ENCODE measurements at regions not wholly inside any gene's neighbourhood (a gene's known extent, or its start where the extent isn't known, plus 50 kb on each side); places are given as distances from the start of the nearest gene placed in this dataset.
"Not testable (repeated sequence)": the region's sequence is repeated elsewhere in the genome, so short reads cannot be mapped to it uniquely, and the experiment has no call there.

DNA sequence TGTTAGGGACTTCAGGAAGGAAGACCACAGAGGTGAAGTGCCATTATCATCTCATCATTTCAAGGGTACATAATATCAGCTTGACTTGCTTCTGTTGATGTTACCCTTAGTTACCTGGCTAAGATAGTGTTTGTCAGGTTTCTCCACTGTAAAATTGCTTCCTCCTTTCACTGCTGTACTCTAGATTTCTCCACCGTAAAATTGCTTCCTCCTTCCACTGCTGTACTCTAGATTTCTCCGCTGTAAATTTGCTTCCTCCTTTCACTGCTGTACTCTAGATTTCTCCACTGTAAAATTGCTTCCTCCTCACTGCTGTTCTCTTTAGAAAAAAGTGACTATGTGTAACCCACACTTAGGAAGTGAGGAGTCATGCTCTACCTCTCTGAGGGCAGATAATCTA lies 1460.3 kb downstream of the SUCLG1 start:
- Histone ChIP-seq H3K9me3 (ENCODE audit: control insufficient read depth in 1 of 2, low read length in 2 of 2) (no peaks in the 10 kb centered on the region), H3K9ac (ENCODE audit: low read depth in 1 of 2, low read length in 2 of 2) (no peak overlapping the region), H3K27ac (ENCODE audit: low read depth, low read length) (no peak overlapping the region), H3K4me1 (ENCODE audit: control insufficient read depth in 1 of 2, insufficient read depth in 2 of 2, low read length in 2 of 2) (no peaks in the 10 kb centered on the region), H3K27me3 (ENCODE audit: control insufficient read depth in 1 of 2, insufficient read depth in 2 of 2, low read length in 2 of 2) (no peaks in the 10 kb centered on the region), H3K4me3 (ENCODE audit: low read depth in 1 of 2, low read length in 2 of 2) (no peak overlapping the region), H3K36me3 (ENCODE audit: control insufficient read depth in 1 of 2, insufficient read depth in 2 of 2, low read length in 2 of 2) (no peaks in the 10 kb centered on the region)

DNA sequence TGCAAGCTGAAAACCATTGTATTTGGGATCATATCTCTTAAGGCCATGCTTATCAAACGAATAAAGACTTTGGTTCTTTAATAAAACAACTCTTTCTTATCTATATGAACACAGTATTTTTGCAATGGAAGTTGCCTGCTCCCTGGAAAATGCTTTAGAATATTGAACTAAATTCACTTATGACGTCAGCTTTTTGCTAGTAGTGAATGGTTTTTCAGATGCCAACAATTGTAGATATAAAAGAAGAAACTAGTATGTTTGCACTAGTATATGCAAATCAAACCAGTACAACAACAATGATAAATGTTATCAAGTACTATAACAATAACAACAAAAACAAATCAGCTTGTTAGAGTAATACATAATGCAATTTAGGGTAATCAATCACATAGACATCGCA lies 1462.9 kb downstream of the SUCLG1 start:
- no peaks in the 10 kb centered on the region for H3K27me3 ChIP-seq (ENCODE audit: control insufficient read depth in 1 of 2, insufficient read depth in 2 of 2, low read length in 2 of 2)

DNA sequence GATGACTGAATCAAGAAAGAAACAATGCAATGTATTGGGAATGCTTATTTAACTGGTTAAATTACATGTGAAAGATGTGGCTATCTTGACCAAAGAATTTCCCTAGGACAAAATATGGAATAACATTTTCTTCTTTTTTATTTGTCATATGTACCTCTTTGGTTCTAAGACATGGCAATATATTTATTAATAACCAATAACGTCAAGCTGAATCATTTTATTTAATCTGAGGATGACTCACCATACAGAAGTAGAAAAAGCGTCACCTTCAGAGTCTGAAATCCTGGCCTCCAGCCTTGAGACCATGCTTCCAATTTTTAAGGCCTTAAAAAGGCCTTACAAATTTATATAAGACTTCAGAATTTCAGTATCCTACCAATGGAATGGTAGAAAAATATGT lies 1464.9 kb downstream of the SUCLG1 start:
- Histone ChIP-seq H3K9ac (ENCODE audit: low read depth in 1 of 2, low read length in 2 of 2) (no peak overlapping the region), H3K27me3 (ENCODE audit: control insufficient read depth in 1 of 2, insufficient read depth in 2 of 2, low read length in 2 of 2) (no peaks in the 10 kb centered on the region), H3K36me3 (ENCODE audit: control insufficient read depth in 1 of 2, insufficient read depth in 2 of 2, low read length in 2 of 2) (no peaks in the 10 kb centered on the region), H3K9me3 (ENCODE audit: control insufficient read depth in 1 of 2, low read length in 2 of 2) (no peaks in the 10 kb centered on the region), H3K27ac (ENCODE audit: low read depth, low read length) (no peak overlapping the region), H3K4me1 (ENCODE audit: control insufficient read depth in 1 of 2, insufficient read depth in 2 of 2, low read length in 2 of 2) (no peaks in the 10 kb centered on the region), H3K4me3 (ENCODE audit: low read depth in 1 of 2, low read length in 2 of 2) (no peak overlapping the region)

More for the DNA sequence above, 1462.9 kb downstream of the SUCLG1 start:
- no peaks in the 10 kb centered on the region for H3K36me3 ChIP-seq (ENCODE audit: control insufficient read depth in 1 of 2, insufficient read depth in 2 of 2, low read length in 2 of 2)
- H3K27ac ChIP-seq (ENCODE audit: low read depth, low read length), result no peak overlapping the region
- H3K9me3 ChIP-seq (ENCODE audit: control insufficient read depth in 1 of 2, low read length in 2 of 2), result no peaks in the 10 kb centered on the region
- H3K4me1 ChIP-seq (ENCODE audit: control insufficient read depth in 1 of 2, insufficient read depth in 2 of 2, low read length in 2 of 2), result no peaks in the 10 kb centered on the region
- no peak overlapping the region for H3K4me3 ChIP-seq (ENCODE audit: low read depth in 1 of 2, low read length in 2 of 2)
- no peak overlapping the region for H3K9ac ChIP-seq (ENCODE audit: low read depth in 1 of 2, low read length in 2 of 2)

DNA sequence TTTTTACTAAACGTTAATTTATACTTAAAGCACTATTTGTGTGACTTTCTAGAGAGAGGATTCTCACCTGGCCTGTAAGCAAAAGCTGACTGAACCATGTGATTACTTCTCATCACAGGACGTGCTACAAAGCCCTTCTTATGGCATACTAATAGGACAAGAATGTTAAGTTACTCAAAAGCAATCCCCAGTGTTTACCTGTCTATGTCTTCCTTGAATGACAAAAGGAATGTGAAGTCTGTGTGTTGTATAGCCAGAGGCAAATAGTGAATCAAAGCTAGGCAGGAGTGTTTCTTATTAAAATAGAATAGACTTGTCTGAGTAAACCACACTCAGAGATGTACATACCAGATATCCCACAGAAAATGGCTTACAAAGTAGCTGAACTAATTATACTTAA lies 1465.5 kb downstream of the SUCLG1 start:
- Histone ChIP-seq H3K4me3 (ENCODE audit: low read depth in 1 of 2, low read length in 2 of 2) (no peak overlapping the region), H3K4me1 (ENCODE audit: control insufficient read depth in 1 of 2, insufficient read depth in 2 of 2, low read length in 2 of 2) (no peaks in the 10 kb centered on the region), H3K9me3 (ENCODE audit: control insufficient read depth in 1 of 2, low read length in 2 of 2) (no peaks in the 10 kb centered on the region), H3K9ac (ENCODE audit: low read depth in 1 of 2, low read length in 2 of 2) (no peak overlapping the region), H3K27me3 (ENCODE audit: control insufficient read depth in 1 of 2, insufficient read depth in 2 of 2, low read length in 2 of 2) (no peaks in the 10 kb centered on the region), H3K36me3 (ENCODE audit: control insufficient read depth in 1 of 2, insufficient read depth in 2 of 2, low read length in 2 of 2) (no peaks in the 10 kb centered on the region), H3K27ac (ENCODE audit: low read depth, low read length) (no peak overlapping the region)

DNA sequence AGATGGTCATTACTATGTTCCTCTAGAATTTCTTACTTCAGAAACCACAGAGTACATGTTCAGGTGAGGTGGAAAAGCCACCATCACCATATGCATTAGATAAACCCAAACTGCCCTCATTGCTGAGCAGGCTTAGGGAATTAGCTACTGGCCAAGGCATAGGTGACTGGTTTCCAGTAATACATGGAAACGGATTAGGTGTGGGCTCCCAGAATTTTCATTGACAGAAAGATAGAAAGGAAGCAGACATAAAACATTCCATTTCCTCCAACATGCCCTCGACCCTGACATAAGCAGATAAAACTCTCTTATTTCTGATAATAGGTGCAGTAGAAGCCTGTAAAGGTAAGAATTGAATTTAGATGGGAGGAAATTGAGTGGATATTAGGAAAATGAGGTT lies 1466.1 kb downstream of the SUCLG1 start:
- Histone ChIP-seq H3K9ac (ENCODE audit: low read depth in 1 of 2, low read length in 2 of 2) (no peak overlapping the region), H3K27me3 (ENCODE audit: control insufficient read depth in 1 of 2, insufficient read depth in 2 of 2, low read length in 2 of 2) (no peaks in the 10 kb centered on the region), H3K9me3 (ENCODE audit: control insufficient read depth in 1 of 2, low read length in 2 of 2) (no peaks in the 10 kb centered on the region), H3K27ac (ENCODE audit: low read depth, low read length) (no peak overlapping the region), H3K36me3 (ENCODE audit: control insufficient read depth in 1 of 2, insufficient read depth in 2 of 2, low read length in 2 of 2) (no peaks in the 10 kb centered on the region), H3K4me3 (ENCODE audit: low read depth in 1 of 2, low read length in 2 of 2) (no peak overlapping the region), H3K4me1 (ENCODE audit: control insufficient read depth in 1 of 2, insufficient read depth in 2 of 2, low read length in 2 of 2) (no peaks in the 10 kb centered on the region)

DNA sequence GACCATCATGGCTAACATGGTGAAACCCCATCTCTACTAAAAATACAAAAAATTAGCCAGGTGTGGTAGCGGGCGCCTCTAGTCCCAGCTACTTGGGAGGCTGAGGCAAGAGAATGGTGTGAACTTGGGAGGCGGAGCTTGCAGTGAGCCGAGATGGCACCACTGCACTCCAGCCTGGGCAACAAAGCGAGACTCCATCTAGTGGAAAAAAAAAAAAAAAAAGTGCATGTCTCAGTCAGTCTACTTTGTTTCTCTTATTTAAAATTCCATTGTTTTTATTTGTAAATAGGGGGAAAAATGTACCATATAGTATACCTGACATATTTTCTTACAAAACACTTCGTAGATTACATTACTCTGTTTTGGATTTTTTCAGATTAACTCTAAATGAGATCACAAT lies 1471.4 kb downstream of the SUCLG1 start:
- H3K4me3 ChIP-seq (ENCODE audit: low read depth in 1 of 2, low read length in 2 of 2); H3K9ac ChIP-seq (ENCODE audit: low read depth in 1 of 2, low read length in 2 of 2); H3K27me3 ChIP-seq (ENCODE audit: control insufficient read depth in 1 of 2, insufficient read depth in 2 of 2, low read length in 2 of 2); H3K27ac ChIP-seq (ENCODE audit: low read depth, low read length); H3K36me3 ChIP-seq (ENCODE audit: control insufficient read depth in 1 of 2, insufficient read depth in 2 of 2, low read length in 2 of 2); H3K4me1 ChIP-seq (ENCODE audit: control insufficient read depth in 1 of 2, insufficient read depth in 2 of 2, low read length in 2 of 2); H3K9me3 ChIP-seq (ENCODE audit: control insufficient read depth in 1 of 2, low read length in 2 of 2): not testable (repeated sequence)

DNA sequence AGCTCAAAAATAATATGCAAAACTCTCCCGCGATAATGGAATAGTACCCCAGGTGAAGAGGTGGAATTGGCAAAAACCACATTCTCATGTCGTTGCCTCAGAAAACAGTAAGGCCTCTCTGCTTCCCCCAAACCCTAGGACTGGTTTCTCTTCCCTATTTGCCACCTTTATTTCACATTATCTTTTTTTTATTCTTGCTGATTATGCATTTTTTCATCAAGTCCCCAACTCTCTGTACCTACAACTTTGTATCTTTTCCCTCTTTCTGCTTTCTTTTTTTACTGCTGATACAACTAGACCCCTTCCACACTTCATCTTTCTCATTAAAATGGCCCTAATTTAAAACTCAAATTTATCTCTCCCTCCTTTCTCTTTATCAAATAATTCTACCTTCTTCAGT lies 1472.2 kb downstream of the SUCLG1 start:
- Histone ChIP-seq H3K9me3 (ENCODE audit: control insufficient read depth in 1 of 2, low read length in 2 of 2) (no peaks in the 10 kb centered on the region), H3K9ac (ENCODE audit: low read depth in 1 of 2, low read length in 2 of 2) (no peak overlapping the region), H3K27ac (ENCODE audit: low read depth, low read length) (no peak overlapping the region), H3K36me3 (ENCODE audit: control insufficient read depth in 1 of 2, insufficient read depth in 2 of 2, low read length in 2 of 2) (no peaks in the 10 kb centered on the region), H3K4me3 (ENCODE audit: low read depth in 1 of 2, low read length in 2 of 2) (no peak overlapping the region), H3K4me1 (ENCODE audit: control insufficient read depth in 1 of 2, insufficient read depth in 2 of 2, low read length in 2 of 2) (no peaks in the 10 kb centered on the region), H3K27me3 (ENCODE audit: control insufficient read depth in 1 of 2, insufficient read depth in 2 of 2, low read length in 2 of 2) (no peaks in the 10 kb centered on the region)

DNA sequence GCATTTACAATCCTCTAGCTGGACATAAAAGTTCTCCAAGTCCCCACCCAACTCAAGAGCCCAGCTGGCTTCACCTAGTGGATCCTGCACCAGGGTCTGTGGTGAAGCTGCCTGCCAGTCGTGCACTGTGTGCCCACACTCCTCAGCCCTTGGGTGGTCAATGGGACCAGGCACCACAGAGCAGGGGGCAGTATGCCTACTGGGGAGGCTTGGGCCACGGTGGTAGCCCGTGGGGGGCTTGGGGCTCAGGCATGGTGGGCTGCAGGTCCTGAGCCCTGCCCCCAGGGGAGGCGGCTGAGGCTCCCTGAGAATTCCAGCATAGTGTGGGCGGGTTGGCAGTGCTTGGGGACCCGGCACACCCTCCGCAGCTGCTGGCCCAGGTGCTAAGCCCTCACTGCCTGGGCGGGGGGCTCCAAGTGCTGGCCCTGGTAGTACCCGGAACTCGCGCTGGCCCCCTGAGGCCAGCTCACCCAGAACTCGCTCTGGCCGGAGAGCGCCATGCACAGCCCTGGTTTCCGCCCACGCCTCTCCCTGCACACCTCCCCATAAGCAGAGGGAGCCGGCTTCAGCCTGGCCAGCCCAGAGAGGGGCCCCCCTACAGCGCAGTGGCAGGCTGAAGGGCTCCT lies 1473.4 kb downstream of the SUCLG1 start:
- H3K27ac ChIP-seq (ENCODE audit: low read depth, low read length), result no peak overlapping the region
- H3K9me3 ChIP-seq (ENCODE audit: control insufficient read depth in 1 of 2, low read length in 2 of 2), result no peaks in the 10 kb centered on the region
- no peaks in the 10 kb centered on the region for H3K36me3 ChIP-seq (ENCODE audit: control insufficient read depth in 1 of 2, insufficient read depth in 2 of 2, low read length in 2 of 2)
- no peak overlapping the region for H3K9ac ChIP-seq (ENCODE audit: low read depth in 1 of 2, low read length in 2 of 2)
- H3K4me1 ChIP-seq (ENCODE audit: control insufficient read depth in 1 of 2, insufficient read depth in 2 of 2, low read length in 2 of 2), result no peaks in the 10 kb centered on the region
- no peak overlapping the region for H3K4me3 ChIP-seq (ENCODE audit: low read depth in 1 of 2, low read length in 2 of 2)
- H3K27me3 ChIP-seq (ENCODE audit: control insufficient read depth in 1 of 2, insufficient read depth in 2 of 2, low read length in 2 of 2), result no peaks in the 10 kb centered on the region

DNA sequence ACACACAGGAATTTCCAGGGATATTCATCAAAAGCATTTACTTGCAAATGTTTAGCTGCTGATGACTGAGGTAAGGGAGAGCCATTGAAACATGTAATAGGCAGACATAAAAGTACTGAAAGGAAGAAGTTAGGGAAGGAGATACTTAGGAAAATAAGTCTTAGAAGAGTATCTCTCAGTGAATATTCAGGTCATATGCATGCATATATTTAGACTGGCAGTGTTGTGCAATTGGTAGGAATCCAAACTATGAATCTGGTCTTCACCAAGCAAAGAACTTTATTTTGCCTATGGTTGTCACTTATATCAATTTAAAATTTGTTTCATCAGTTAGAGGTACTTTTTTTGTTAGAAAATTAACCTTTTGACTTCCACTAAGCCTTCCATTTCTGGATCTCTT lies 1490.7 kb downstream of the SUCLG1 start:
- Histone ChIP-seq H3K9ac (ENCODE audit: low read depth in 1 of 2, low read length in 2 of 2) (no peak overlapping the region), H3K36me3 (ENCODE audit: control insufficient read depth in 1 of 2, insufficient read depth in 2 of 2, low read length in 2 of 2) (no peaks in the 10 kb centered on the region), H3K9me3 (ENCODE audit: control insufficient read depth in 1 of 2, low read length in 2 of 2) (peaks cover 0 to 8% of the 10 kb centered on the region in 2 donors), H3K4me1 (ENCODE audit: control insufficient read depth in 1 of 2, insufficient read depth in 2 of 2, low read length in 2 of 2) (no peaks in the 10 kb centered on the region), H3K4me3 (ENCODE audit: low read depth in 1 of 2, low read length in 2 of 2) (no peak overlapping the region), H3K27me3 (ENCODE audit: control insufficient read depth in 1 of 2, insufficient read depth in 2 of 2, low read length in 2 of 2) (no peaks in the 10 kb centered on the region), H3K27ac (ENCODE audit: low read depth, low read length) (no peak overlapping the region)

DNA sequence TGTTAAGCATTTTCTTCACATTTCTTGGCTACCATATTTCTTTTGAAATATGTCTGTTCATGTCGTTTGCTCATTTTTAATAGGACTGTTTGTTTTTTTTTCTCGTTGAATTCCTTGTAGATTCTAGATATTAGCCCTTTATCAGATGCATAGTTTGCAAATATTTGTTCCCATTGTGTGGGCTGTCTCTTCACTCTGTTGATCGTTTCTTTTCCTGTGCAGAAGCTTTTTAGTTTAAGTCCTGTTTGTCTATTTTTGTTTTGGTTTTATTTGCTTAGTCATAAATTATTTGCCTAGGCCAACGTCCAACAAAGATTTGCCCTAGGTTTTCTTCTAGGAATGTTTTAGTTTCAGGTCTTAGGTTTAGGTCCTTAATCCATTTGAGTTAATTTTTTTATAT lies 1494.7 kb downstream of the SUCLG1 start:
- no peak overlapping the region for H3K9ac ChIP-seq (ENCODE audit: low read depth in 1 of 2, low read length in 2 of 2)
- no peak overlapping the region for H3K4me3 ChIP-seq (ENCODE audit: low read depth in 1 of 2, low read length in 2 of 2)
- H3K27me3 ChIP-seq (ENCODE audit: control insufficient read depth in 1 of 2, insufficient read depth in 2 of 2, low read length in 2 of 2), result no peaks in the 10 kb centered on the region
- H3K36me3 ChIP-seq (ENCODE audit: control insufficient read depth in 1 of 2, insufficient read depth in 2 of 2, low read length in 2 of 2), result no peaks in the 10 kb centered on the region
- H3K4me1 ChIP-seq (ENCODE audit: control insufficient read depth in 1 of 2, insufficient read depth in 2 of 2, low read length in 2 of 2), result no peaks in the 10 kb centered on the region
- no peak overlapping the region for H3K27ac ChIP-seq (ENCODE audit: low read depth, low read length)
- peaks cover 0 to 8% of the 10 kb centered on the region in 2 donors for H3K9me3 ChIP-seq (ENCODE audit: control insufficient read depth in 1 of 2, low read length in 2 of 2)

DNA sequence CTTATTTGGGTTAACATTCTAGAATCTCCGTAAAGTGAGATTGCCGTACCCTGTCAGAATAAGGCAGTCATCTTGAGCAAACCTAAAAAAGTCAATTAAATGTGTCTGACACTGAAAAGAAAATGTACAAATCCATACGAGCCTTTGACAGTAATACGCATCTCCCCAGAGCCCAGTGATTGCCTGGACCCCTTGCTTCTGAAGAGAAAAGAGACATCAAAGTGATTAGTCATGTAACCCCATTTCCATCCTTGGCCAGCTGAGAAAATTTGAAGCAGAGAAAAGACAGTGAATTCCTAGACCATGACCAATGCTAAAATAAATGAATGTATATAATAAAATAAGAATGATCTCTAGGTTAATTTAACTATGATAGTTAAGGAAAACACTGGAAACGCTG lies 1499.4 kb downstream of the SUCLG1 start:
- H3K36me3 ChIP-seq (ENCODE audit: control insufficient read depth in 1 of 2, insufficient read depth in 2 of 2, low read length in 2 of 2), result no peaks in the 10 kb centered on the region
- no peak overlapping the region for H3K4me3 ChIP-seq (ENCODE audit: low read depth in 1 of 2, low read length in 2 of 2)
- H3K27me3 ChIP-seq (ENCODE audit: control insufficient read depth in 1 of 2, insufficient read depth in 2 of 2, low read length in 2 of 2), result no peaks in the 10 kb centered on the region
- no peaks in the 10 kb centered on the region for H3K4me1 ChIP-seq (ENCODE audit: control insufficient read depth in 1 of 2, insufficient read depth in 2 of 2, low read length in 2 of 2)
- no peak overlapping the region for H3K27ac ChIP-seq (ENCODE audit: low read depth, low read length)
- no peak overlapping the region for H3K9ac ChIP-seq (ENCODE audit: low read depth in 1 of 2, low read length in 2 of 2)
- peaks cover 0 to 8% of the 10 kb centered on the region in 2 donors for H3K9me3 ChIP-seq (ENCODE audit: control insufficient read depth in 1 of 2, low read length in 2 of 2)

Data from duodenal mucosa (tissue), 2 donors.